CD4-positive, alpha-beta memory T cell (primary cell): ENCODE measurements at regions not wholly inside any gene's neighbourhood (a gene's known extent, or its start where the extent isn't known, plus 50 kb on each side); places are given as distances from the start of the nearest gene placed in this dataset.
A peak's percentile ranks its signal among the peaks of the same experiment; 100 is the strongest.

Source experiments
- CTCF ChIA-PET: fragments of 350-600 bp; sonication (Branson Sonifier 250); formaldehyde crosslinking; loops from one replicate; lab custom pipeline; 2021; ENCODE audit warnings: inconsistent platforms; ENCODE audit not compliant: partially characterized antibody; lab: Charles Lee
- POLR2A ChIA-PET: fragments of 350-600 bp; sonication (Branson Sonifier 250); formaldehyde crosslinking; loops from one replicate; lab custom pipeline; 2021; ENCODE audit not compliant: partially characterized antibody; lab: Charles Lee
- DNase-seq, 5 donors: peaks; one replicate each; pipeline versions ENCODE4 v3.0.0 to v3.0.0-alpha.2; 2020 to 2022; ENCODE audit warnings: mixed read lengths in 1 of 5
- H3K27ac ChIP-seq: one replicate; pipeline ENCODE4 v1.7.0; 2013; ENCODE audit warnings: low read depth, low read length
- H3K27me3 ChIP-seq: 2 replicates; pipeline ENCODE4 v1.7.0; 2013; ENCODE audit warnings: mild to moderate bottlenecking, low read length, moderate library complexity; ENCODE audit not compliant: insufficient read depth
- H3K36me3 ChIP-seq: 2 replicates; pipeline ENCODE4 v1.7.0; 2013; ENCODE audit warnings: mild to moderate bottlenecking, low read length, moderate library complexity; ENCODE audit not compliant: insufficient read depth
- H3K4me1 ChIP-seq: 2 replicates; pipeline ENCODE4 v1.7.0; 2013; ENCODE audit warnings: mild to moderate bottlenecking, low read length, moderate library complexity; ENCODE audit not compliant: insufficient read depth
- H3K4me3 ChIP-seq, 2 donors: one replicate each; pipeline ENCODE4 v1.7.0; 2013; ENCODE audit warnings: low read length in 2 of 2, mild to moderate bottlenecking in 1 of 2
- H3K9me3 ChIP-seq, 2 donors: one replicate each; pipeline ENCODE4 v1.7.0; 2013; ENCODE audit warnings: low read length in 2 of 2, control low read depth in 1 of 2; ENCODE audit not compliant: control insufficient read depth in 1 of 2
- H3K27ac Mint-ChIP-seq, 7 donors: one replicate each; pipeline ENCODE4 v1.8.0; 2020 to 2021; ENCODE audit warnings: mixed read lengths in 7 of 7, mild to moderate bottlenecking in 6 of 7, inconsistent platforms in 3 of 7, moderate library complexity in 3 of 7
- H3K27me3 Mint-ChIP-seq, 2 donors: one replicate each; pipeline ENCODE4 v1.8.0; 2020 to 2021; ENCODE audit warnings: mixed read lengths in 2 of 2
- H3K36me3 Mint-ChIP-seq, 2 donors: one replicate each; pipeline ENCODE4 v1.8.0; 2020 to 2021; ENCODE audit warnings: mixed read lengths in 2 of 2, inconsistent platforms in 1 of 2, mild to moderate bottlenecking in 1 of 2
- H3K4me1 Mint-ChIP-seq, 4 donors: one replicate each; pipeline ENCODE4 v1.8.0; 2020 to 2021; ENCODE audit warnings: mixed read lengths in 4 of 4, mild to moderate bottlenecking in 1 of 4
- H3K4me3 Mint-ChIP-seq, 8 donors: one replicate each; pipeline ENCODE4 v1.8.0; 2020 to 2021; ENCODE audit warnings: mixed read lengths in 8 of 8, mild to moderate bottlenecking in 7 of 8, moderate library complexity in 6 of 8, inconsistent platforms in 3 of 8
- H3K9me3 Mint-ChIP-seq, 8 donors: one replicate each; pipeline ENCODE4 v1.8.0; 2020 to 2021; ENCODE audit warnings: mixed read lengths in 8 of 8, mild to moderate bottlenecking in 5 of 8, inconsistent platforms in 3 of 8, moderate library complexity in 1 of 8
- intact Hi-C: fragments of 100-400 bp; cut with micrococcal nuclease; formaldehyde crosslinking; loops from one replicate; pipeline ENCODE4 v1.15.1; 2023

DNA sequence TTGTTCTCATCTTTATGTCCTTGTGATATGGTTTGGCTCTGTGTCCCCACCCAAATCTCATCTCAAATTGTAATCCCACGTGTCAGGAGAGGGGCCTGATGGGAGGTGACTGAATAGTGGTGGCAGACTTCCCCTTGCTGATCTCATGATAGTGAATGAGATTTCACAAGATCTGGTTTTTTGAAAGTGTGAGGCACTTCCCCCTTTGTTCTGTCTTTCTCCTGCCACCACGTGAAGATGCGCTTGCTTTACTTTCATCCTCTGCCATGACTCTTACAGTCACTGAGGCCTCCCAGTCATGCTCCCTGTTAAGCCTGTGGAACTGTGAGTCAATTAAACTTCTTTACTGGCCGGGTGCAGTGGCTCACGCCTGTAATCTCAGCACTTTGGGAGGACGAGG, 161.0 kb downstream of the HERPUD2 start:
- no peak for DNase-seq
- H3K9me3 ChIP-seq, result no peaks in the 10 kb centered on the region
- no peaks in the 10 kb centered on the region for H3K36me3 Mint-ChIP-seq
- CTCF ChIA-PET, result interaction anchor here (0.9 to 2.2 kb wide), 2 partner anchors 14 to 116 kb away, joined by 3 to 8 read pairs; no protein-coding TSS in a partner anchor
- H3K4me1 ChIP-seq, result no peaks in the 10 kb centered on the region
- H3K4me3 ChIP-seq, result no peak overlapping the region
- H3K9me3 Mint-ChIP-seq, result peaks cover 0 to 2% (median 0%) of the 10 kb centered on the region in 8 donors
- H3K27ac ChIP-seq, result no peak overlapping the region
- peaks cover 0 to 3% (median under 1%) of the 10 kb centered on the region in 4 donors for H3K4me1 Mint-ChIP-seq
- intact Hi-C loops, result no loop called here
- POLR2A ChIA-PET, result no interaction called here
- no peak overlapping the region for H3K27ac Mint-ChIP-seq
- peaks cover 5 to 7% of the 10 kb centered on the region in 2 donors for H3K27me3 Mint-ChIP-seq
- H3K36me3 ChIP-seq, result no peaks in the 10 kb centered on the region
- H3K27me3 ChIP-seq, result no peaks in the 10 kb centered on the region
- no peak overlapping the region for H3K4me3 Mint-ChIP-seq

DNA sequence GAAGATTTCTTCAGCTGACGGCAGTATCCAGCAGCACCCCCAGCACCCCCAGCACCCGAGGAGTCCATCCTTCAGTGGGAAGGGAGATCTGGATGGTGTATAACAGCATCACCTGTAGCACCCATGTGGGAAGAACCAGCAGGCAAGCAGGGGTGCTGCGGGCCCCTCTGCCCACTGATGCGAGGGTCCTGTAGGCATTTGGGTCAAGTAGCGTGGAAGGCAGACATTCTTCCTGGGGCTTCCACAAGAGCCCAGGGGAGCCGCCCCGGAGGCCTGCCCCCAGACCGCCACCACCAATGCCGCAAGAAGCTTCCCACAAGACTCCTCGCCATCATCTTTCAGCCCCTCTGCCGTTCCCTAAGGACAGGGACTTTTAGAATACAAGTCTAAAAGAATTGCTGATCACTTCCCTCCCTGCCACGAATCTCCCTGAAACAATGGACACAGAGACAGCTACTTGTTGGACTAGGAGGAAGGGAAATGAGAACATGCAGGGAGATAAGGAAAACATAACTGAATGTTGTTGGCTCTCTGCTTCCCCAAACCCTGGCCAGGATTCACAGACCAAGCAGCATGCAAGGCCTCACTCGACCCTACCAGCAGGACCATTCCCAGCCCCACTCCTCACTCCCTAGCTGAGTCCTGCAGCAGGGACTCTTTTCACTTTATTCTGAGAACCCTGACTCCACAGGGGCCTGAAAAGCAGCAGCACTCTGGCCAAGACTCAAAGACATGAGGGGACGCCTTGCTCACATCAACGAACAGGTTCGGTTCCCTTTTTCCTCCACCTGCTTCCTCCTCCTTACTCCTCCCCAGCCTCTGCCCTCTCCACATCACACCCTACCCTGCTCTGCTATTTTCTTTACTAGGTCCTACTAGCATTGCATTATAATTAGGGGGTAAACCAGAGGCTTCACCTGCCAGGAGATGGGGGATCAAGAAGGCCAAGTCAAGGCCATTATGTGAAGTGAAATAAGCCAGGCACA, 164.5 kb downstream of the HERPUD2 start:
- H3K36me3 ChIP-seq, result no peaks in the 10 kb centered on the region
- no peaks in the 10 kb centered on the region for H3K4me1 ChIP-seq
- H3K4me3 Mint-ChIP-seq, result no peak overlapping the region
- H3K36me3 Mint-ChIP-seq, result no peaks in the 10 kb centered on the region
- no peak overlapping the region for H3K27ac Mint-ChIP-seq
- intact Hi-C loops, result no loop called here
- peaks cover 4 to 11% of the 10 kb centered on the region in 2 donors for H3K27me3 Mint-ChIP-seq
- H3K9me3 ChIP-seq, result no peaks in the 10 kb centered on the region
- H3K4me3 ChIP-seq, result no peak overlapping the region
- H3K27ac ChIP-seq, result no peak overlapping the region
- ChIA-PET POLR2A (no interaction called here), CTCF (interaction anchor here (0.7 kb wide), 1 partner anchor 105 kb away, joined by 4 read pairs; no protein-coding TSS in a partner anchor)
- peaks cover 0 to 2% (median 0%) of the 10 kb centered on the region in 8 donors for H3K9me3 Mint-ChIP-seq
- H3K27me3 ChIP-seq, result no peaks in the 10 kb centered on the region
- H3K4me1 Mint-ChIP-seq, result no peaks in the 10 kb centered on the region
- no peak for DNase-seq

DNA sequence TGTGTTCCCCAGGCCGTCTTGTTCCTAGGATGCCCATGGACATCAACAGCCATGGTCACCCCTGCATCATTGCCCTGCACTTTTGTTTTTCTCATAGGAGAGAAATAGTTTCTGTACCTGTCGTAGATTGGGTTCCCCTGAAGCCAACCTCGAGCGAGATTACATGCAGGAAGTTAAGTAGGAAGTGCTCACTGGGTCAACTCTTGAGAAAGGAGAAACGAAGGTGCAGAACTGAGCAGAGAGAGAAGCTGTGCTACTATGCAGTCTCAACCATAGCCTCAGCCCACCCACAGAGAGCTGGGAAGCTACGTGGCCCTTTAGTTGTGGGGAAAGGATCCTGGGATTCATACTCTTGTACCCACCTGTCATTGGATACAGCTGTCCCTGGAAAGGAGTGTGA, 165.2 kb downstream of the HERPUD2 start:
- H3K27me3 ChIP-seq, result no peaks in the 10 kb centered on the region
- CTCF ChIA-PET, result interaction anchor here (0.7 kb wide), 1 partner anchor 105 kb away, joined by 4 read pairs; no protein-coding TSS in a partner anchor
- H3K4me1 Mint-ChIP-seq, result no peaks in the 10 kb centered on the region
- POLR2A ChIA-PET, result no interaction called here
- H3K4me3 ChIP-seq, result no peak overlapping the region
- no peaks in the 10 kb centered on the region for H3K36me3 Mint-ChIP-seq
- H3K9me3 ChIP-seq, result no peaks in the 10 kb centered on the region
- peaks cover 4 to 11% of the 10 kb centered on the region in 2 donors for H3K27me3 Mint-ChIP-seq
- no peak overlapping the region for H3K27ac Mint-ChIP-seq
- intact Hi-C loops, result no loop called here
- peaks cover 0 to 2% (median 0%) of the 10 kb centered on the region in 8 donors for H3K9me3 Mint-ChIP-seq
- no peak overlapping the region for H3K27ac ChIP-seq
- no peaks in the 10 kb centered on the region for H3K4me1 ChIP-seq
- H3K36me3 ChIP-seq, result no peaks in the 10 kb centered on the region
- H3K4me3 Mint-ChIP-seq, result no peak overlapping the region
- no peak for DNase-seq

DNA sequence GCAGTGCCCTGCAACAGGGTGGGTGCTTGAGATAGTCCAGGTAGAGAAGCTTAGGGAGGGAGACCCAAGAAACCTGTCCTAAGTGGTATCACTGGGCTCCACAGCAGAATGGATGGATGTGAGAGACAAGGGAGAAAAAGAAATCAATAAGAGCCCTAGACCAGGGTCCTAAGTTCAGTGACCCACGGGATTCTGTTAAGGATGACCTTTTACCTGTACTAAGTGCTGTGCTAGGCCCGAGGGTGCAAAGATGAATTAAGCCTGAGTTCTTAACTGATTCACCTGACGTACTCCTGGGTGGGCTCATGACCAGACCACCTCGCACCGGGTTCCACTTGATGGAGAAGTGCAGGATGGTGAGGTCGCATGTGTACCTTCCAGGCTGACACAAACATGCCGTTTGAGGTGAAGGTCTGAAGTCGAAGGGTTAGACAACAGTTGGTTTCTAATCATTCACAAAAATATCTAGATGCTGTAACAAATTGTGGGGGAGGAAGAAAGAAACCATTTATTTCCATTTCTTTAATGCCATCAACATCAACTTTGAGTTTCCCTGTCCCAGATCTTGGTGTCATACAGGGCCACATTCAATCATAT, 166.5 kb downstream of the HERPUD2 start:
- Mint-ChIP-seq H3K36me3 (no peaks in the 10 kb centered on the region), H3K27me3 (peaks cover 11% of the 10 kb centered on the region in 2 donors)

DNA sequence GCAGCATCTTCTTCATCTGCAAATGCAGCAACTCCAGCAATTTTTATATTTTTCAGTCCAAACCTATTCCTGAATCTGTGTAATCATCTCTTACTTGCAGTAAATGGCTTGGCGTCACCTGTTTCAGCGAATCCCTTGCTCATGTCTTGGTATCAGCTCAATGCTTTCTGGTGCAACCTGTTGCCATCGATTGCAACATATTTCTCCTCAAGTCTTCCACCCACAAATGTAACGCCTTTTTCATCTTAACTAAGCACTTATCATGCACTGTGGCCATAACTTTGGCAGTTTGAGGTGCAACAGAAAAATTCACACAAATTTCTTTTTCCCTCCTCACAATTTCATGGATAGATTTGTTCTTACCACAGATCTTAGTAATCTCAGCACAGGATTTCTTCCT, 168.3 kb downstream of the HERPUD2 start:
- no peaks in the 10 kb centered on the region for H3K4me1 Mint-ChIP-seq
- H3K27me3 Mint-ChIP-seq, result peaks cover 11 to 12% of the 10 kb centered on the region in 2 donors
- Histone ChIP-seq H3K27me3 (no peaks in the 10 kb centered on the region), H3K4me1 (no peaks in the 10 kb centered on the region), H3K4me3 (no peak overlapping the region), H3K9me3 (no peaks in the 10 kb centered on the region), H3K36me3 (no peaks in the 10 kb centered on the region), H3K27ac (no peak overlapping the region)
- no peak for DNase-seq
- H3K27ac Mint-ChIP-seq, result peak overlapping the region in 1 of 7 donors; percentile 40
- no peaks in the 10 kb centered on the region for H3K36me3 Mint-ChIP-seq
- intact Hi-C loops, result no loop called here
- ChIA-PET POLR2A (no interaction called here), CTCF (no interaction called here)
- H3K9me3 Mint-ChIP-seq, result peaks cover 0 to 2% (median 0%) of the 10 kb centered on the region in 8 donors
- no peak overlapping the region for H3K4me3 Mint-ChIP-seq

More for the DNA sequence above, 166.5 kb downstream of the HERPUD2 start:
- no peaks in the 10 kb centered on the region for H3K4me1 ChIP-seq
- H3K27ac ChIP-seq, result no peak overlapping the region
- ChIA-PET POLR2A (no interaction called here), CTCF (interaction anchor here (1.2 to 1.4 kb wide), 2 partner anchors 8 to 9 kb away, joined by 5 read pairs; no protein-coding TSS in a partner anchor)
- no peak overlapping the region for H3K27ac Mint-ChIP-seq
- H3K9me3 ChIP-seq, result no peaks in the 10 kb centered on the region
- H3K4me3 Mint-ChIP-seq, result no peak overlapping the region
- intact Hi-C loops, result no loop called here
- no peak for DNase-seq
- no peaks in the 10 kb centered on the region for H3K4me1 Mint-ChIP-seq
- H3K9me3 Mint-ChIP-seq, result peaks cover 0 to 2% (median 0%) of the 10 kb centered on the region in 8 donors
- H3K36me3 ChIP-seq, result no peaks in the 10 kb centered on the region
- no peaks in the 10 kb centered on the region for H3K27me3 ChIP-seq
- H3K4me3 ChIP-seq, result no peak overlapping the region

DNA sequence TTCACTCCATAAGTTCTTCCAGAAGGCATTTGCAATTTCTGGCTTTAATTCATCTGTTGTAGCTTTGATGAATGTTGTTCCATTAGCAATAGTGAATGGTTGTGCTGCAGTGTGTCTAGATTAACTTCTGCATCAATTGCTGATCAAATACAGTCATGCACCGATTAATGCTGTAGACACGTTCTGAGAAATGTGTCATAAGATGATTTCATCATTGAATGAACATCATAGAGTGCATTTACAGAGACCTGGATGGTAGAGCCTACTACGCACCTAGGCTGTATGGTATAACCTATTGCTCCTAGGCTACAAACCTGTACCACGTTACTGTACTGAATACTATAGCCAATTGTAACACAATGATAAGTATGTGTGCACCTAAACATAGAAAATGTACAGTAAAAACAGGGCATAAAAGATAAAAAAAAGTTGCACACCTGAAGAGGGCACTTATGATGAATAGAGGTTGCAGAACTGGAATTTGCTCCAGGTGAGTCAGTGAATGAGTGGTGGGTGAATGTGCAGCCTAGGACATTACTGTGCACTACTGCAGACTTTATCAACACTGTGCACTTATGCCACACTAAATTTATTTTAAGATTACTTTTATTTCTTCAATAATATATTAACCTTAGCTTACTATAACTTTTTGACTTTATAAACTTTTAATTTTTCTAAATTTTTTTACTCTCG, 170.7 kb downstream of the HERPUD2 start:
- Histone ChIP-seq H3K4me1 (no peaks in the 10 kb centered on the region), H3K27ac (no peak overlapping the region), H3K36me3 (no peaks in the 10 kb centered on the region), H3K4me3 (no peak overlapping the region), H3K9me3 (no peaks in the 10 kb centered on the region), H3K27me3 (no peaks in the 10 kb centered on the region)
- Mint-ChIP-seq H3K4me1 (peaks cover 0 to 4% (median 4%) of the 10 kb centered on the region in 4 donors), H3K27ac (no peak overlapping the region), H3K9me3 (no peaks in the 10 kb centered on the region), H3K4me3 (no peak overlapping the region), H3K27me3 (peaks cover 12 to 13% of the 10 kb centered on the region in 2 donors), H3K36me3 (no peaks in the 10 kb centered on the region)
- no peak for DNase-seq
- intact Hi-C loops, result loop anchor here (5.0 kb wide), 2 partner anchors 452 to 1202 kb away; no protein-coding TSS in a partner anchor
- CTCF ChIA-PET, result interaction anchor here (0.6 to 1.6 kb wide), 2 partner anchors 8 to 969 kb away, joined by 3 read pairs; no protein-coding TSS in a partner anchor
- POLR2A ChIA-PET, result no interaction called here
